ENCODE measurements at regions not wholly inside any gene's neighbourhood (a gene's known extent, or its start where the extent isn't known, plus 50 kb on each side); places are given as distances from the start of the nearest gene placed in this dataset.
A peak's percentile ranks its signal among the peaks of the same experiment; 100 is the strongest.

GRCh38 chr6:14276667-14277404 lies 159.3 kb downstream of the CD83 start (continued):
- TF ChIP-seq POLR2AphosphoS2 (IDR thresholded peaks at IDR 0.05; ENCODE audit: low read depth, low read length), result no peak
- TF ChIP-seq ZNF207 (IDR thresholded peaks at IDR 0.05; ENCODE audit: borderline replicate concordance), result no peak
- TF ChIP-seq ZNF274 (IDR thresholded peaks at IDR 0.05; ENCODE audit: insufficient read depth, insufficient read length), result no peak
- peak; percentile 74; the same call in 1 of the 2 replicates for TF ChIP-seq FOXM1 (IDR thresholded peaks at IDR 0.05; ENCODE audit: low read depth, low read length)
- no peak for TF ChIP-seq RELA (IDR thresholded peaks at IDR 0.05; ENCODE audit: borderline replicate concordance, partially characterized antibody)
- TF ChIP-seq SMAD1 (IDR thresholded peaks at IDR 0.05; ENCODE audit: low read depth, partially characterized antibody), result no peak
- TF ChIP-seq SMARCA5 (IDR thresholded peaks at IDR 0.05), result no peak
- peak; percentile 91 for TF ChIP-seq MEF2B (IDR thresholded peaks at IDR 0.05; ENCODE audit: partially characterized antibody, poor library complexity, severe bottlenecking)
- TF ChIP-seq EZH2 (IDR thresholded peaks at IDR 0.05; ENCODE audit: borderline replicate concordance, control insufficient read depth, low read depth, low read length), result no peak
- TF ChIP-seq E4F1 (IDR thresholded peaks at IDR 0.05; ENCODE audit: borderline replicate concordance, partially characterized antibody), result no peak
- TF ChIP-seq CBX5 (IDR thresholded peaks at IDR 0.05; ENCODE audit: low read depth), result 0 out of 2 replicates have a peak, but pooled peaks have one; percentile 77
- TF ChIP-seq E2F8 (IDR thresholded peaks at IDR 0.05; ENCODE audit: low read depth, partially characterized antibody), result no peak
- peak; percentile 79 for TF ChIP-seq SKIL (IDR thresholded peaks at IDR 0.05; ENCODE audit: low read depth, poor library complexity, severe bottlenecking)
- no peak for TF ChIP-seq BACH1 (IDR thresholded peaks at IDR 0.05; ENCODE audit: borderline replicate concordance)
- no peak for TF ChIP-seq MXI1 (IDR thresholded peaks at IDR 0.05; ENCODE audit: low read depth, low read length)
- no peak for TF ChIP-seq CEBPZ (IDR thresholded peaks at IDR 0.05; ENCODE audit: low read depth, low read length)
- no peak for TF ChIP-seq RBBP5 (conservative IDR thresholded peaks at IDR 0.05)

Data from GM12878 (cell line).